B cell (primary cell): ENCODE measurements at regions not wholly inside any gene's neighbourhood (a gene's known extent, or its start where the extent isn't known, plus 50 kb on each side); places are given as distances from the start of the nearest gene placed in this dataset.

ENCODE experiments used
- CTCF ChIP-seq: fragments of 200-600 bp; IDR thresholded peaks from one replicate; pipeline ENCODE4 v1.8.0; 2022; ENCODE audit warnings: antibody characterized with exemption, mild to moderate bottlenecking
- EZH2 ChIP-seq: IDR thresholded peaks from 2 replicates; pipeline ENCODE4 v1.6.1; 2012; ENCODE audit warnings: borderline replicate concordance, low read depth, mild to moderate bottlenecking, moderate library complexity, low read length; ENCODE audit not compliant: insufficient read depth, poor library complexity, severe bottlenecking

GRCh38 chrX:110425222-110426154 is 66.8 kb downstream of the RTL9 start:
- TF ChIP-seq EZH2 (no peak), CTCF (no peak)
